DND-41 (cell line): ENCODE measurements at regions not wholly inside any gene's neighbourhood (a gene's known extent, or its start where the extent isn't known, plus 50 kb on each side); places are given as distances from the start of the nearest gene placed in this dataset.

Experiments
- ATAC-seq: fragments of 200-7000 bp; cut with Tn5 transposase; 3 replicates; pipeline ENCODE4 v1.9.1; 2021; ENCODE audit warnings: low read depth; ENCODE audit not compliant: insufficient read depth
- DNase-seq: peaks from one replicate; pipeline ENCODE4 v3.0.0-alpha.2; 2020
- H2AFZ ChIP-seq: 2 replicates; pipeline ENCODE4 v1.6.0; 2012; ENCODE audit warnings: low read depth, low read length
- H3K27ac ChIP-seq: 2 replicates; pipeline ENCODE4 v1.5.1; 2012; ENCODE audit warnings: low read length, inconsistent platforms
- H3K27me3 ChIP-seq: fragments of 200-600 bp; sonication (generic); 2 replicates; pipeline ENCODE4 v1.6.0; 2012; ENCODE audit warnings: low read length, mild to moderate bottlenecking, inconsistent platforms; ENCODE audit not compliant: insufficient read depth, poor library complexity
- H3K36me3 ChIP-seq: 2 replicates; pipeline ENCODE4 v1.5.1; 2012; ENCODE audit warnings: low read length, inconsistent platforms; ENCODE audit not compliant: insufficient read depth
- H3K4me1 ChIP-seq: 2 replicates; pipeline ENCODE4 v1.5.1; 2012; ENCODE audit warnings: mild to moderate bottlenecking, low read length; ENCODE audit not compliant: insufficient read depth
- H3K4me2 ChIP-seq: 2 replicates; pipeline ENCODE4 v1.6.0; 2012; ENCODE audit warnings: mild to moderate bottlenecking, moderate library complexity, low read length, inconsistent platforms; ENCODE audit not compliant: insufficient read depth
- H3K4me3 ChIP-seq, 2 experiments: fragments of 200-600 bp in 1 of 2; shearing (Covaris generic) in 1 of 2; 2 replicates each; pipeline ENCODE4 v1.5.1; 2012 to 2016; ENCODE audit warnings: inconsistent platforms in 2 of 2, low read length in 2 of 2, mild to moderate bottlenecking in 2 of 2, low read depth in 1 of 2, moderate library complexity in 1 of 2
- H3K79me2 ChIP-seq: 2 replicates; pipeline ENCODE4 v1.6.0; 2012; ENCODE audit warnings: low read length, inconsistent platforms; ENCODE audit not compliant: insufficient read depth
- H3K9ac ChIP-seq: 2 replicates; pipeline ENCODE4 v1.6.0; 2012; ENCODE audit warnings: low read depth, mild to moderate bottlenecking, inconsistent platforms, low read length, moderate library complexity
- H3K9me3 ChIP-seq: 2 replicates; pipeline ENCODE4 v1.5.1; 2012; ENCODE audit warnings: low read length, moderate library complexity, mild to moderate bottlenecking, inconsistent platforms; ENCODE audit not compliant: insufficient read depth, severe bottlenecking
- H4K20me1 ChIP-seq: 2 replicates; pipeline ENCODE4 v1.6.0; 2012; ENCODE audit warnings: low read length; ENCODE audit not compliant: insufficient read depth
- EZH2 ChIP-seq: IDR thresholded peaks from 3 replicates; pipeline ENCODE4 v1.6.1; 2012; ENCODE audit warnings: borderline replicate concordance, low read depth, mild to moderate bottlenecking, moderate library complexity, low read length, inconsistent platforms; ENCODE audit not compliant: severe bottlenecking
- TF ChIP-seq, protein P1 (sequence below): IDR thresholded peaks from 2 replicates; pipeline ENCODE4 v1.5.1; 2012; ENCODE audit warnings: borderline replicate concordance, low read length, moderate library complexity, mild to moderate bottlenecking; ENCODE audit not compliant: poor library complexity, severe bottlenecking; ENCODE audit errors: extremely low read depth

DNA sequence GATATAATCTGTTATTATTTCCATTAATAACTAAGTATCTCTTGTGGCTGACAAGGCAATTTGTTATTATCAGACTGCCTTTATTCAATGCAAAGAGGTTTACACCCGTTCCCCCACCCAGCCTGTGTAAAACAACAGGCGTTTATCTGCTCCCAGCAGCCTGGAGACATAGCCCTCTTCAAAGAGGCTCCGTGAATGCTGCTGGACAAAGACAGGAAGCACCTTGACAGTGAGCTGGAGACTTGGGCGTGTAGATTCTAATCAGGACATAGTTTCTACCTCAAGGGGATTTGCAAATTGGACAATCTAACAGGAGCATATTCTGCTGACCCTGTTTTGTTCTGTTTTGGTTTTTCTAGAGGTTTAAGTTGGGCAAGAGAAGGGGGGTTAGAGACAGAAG lies 733.0 kb upstream of the KIRREL3 start:
- peak overlapping the region; percentile 28; the same call in 1 of the 2 replicates for H3K4me2 ChIP-seq

DNA sequence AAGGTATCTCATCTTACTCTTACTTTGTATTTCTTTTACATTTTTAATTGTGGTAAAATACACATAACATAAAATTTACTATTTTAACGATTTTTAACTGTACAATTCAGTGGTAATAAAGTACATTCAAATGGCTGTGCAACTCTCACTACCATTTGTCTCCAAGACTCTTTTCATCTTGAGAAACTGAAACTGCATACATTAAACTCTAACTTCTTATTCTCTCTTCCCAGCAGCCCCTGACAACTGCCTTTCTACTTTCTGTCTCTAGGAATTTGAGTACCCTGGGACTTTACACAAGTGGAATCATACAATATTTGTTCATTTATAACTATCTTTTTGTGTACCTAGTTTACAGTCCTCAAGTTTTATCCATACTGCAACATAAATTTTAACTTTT lies 725.8 kb upstream of the KIRREL3 start:
- Histone ChIP-seq H2AFZ (no peak overlapping the region), H4K20me1 (no peaks in the 10 kb centered on the region), H3K27me3 (no peaks in the 10 kb centered on the region), H3K9me3 (no peaks in the 10 kb centered on the region), H3K4me2 (no peak overlapping the region), H3K36me3 (no peaks in the 10 kb centered on the region), H3K4me3 (no peak overlapping the region), H3K27ac (no peak overlapping the region), H3K9ac (no peak overlapping the region), H3K79me2 (no peaks in the 10 kb centered on the region), H3K4me1 (peaks cover 11% of the 10 kb centered on the region; the same call in 1 of the 2 replicates)
- ATAC-seq (no peak), DNase-seq (no peak)
- no peak for TF ChIP-seq EZH2
- TF ChIP-seq, protein P1, sequence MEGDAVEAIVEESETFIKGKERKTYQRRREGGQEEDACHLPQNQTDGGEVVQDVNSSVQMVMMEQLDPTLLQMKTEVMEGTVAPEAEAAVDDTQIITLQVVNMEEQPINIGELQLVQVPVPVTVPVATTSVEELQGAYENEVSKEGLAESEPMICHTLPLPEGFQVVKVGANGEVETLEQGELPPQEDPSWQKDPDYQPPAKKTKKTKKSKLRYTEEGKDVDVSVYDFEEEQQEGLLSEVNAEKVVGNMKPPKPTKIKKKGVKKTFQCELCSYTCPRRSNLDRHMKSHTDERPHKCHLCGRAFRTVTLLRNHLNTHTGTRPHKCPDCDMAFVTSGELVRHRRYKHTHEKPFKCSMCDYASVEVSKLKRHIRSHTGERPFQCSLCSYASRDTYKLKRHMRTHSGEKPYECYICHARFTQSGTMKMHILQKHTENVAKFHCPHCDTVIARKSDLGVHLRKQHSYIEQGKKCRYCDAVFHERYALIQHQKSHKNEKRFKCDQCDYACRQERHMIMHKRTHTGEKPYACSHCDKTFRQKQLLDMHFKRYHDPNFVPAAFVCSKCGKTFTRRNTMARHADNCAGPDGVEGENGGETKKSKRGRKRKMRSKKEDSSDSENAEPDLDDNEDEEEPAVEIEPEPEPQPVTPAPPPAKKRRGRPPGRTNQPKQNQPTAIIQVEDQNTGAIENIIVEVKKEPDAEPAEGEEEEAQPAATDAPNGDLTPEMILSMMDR = no peak

More for the DNA sequence above, 733.0 kb upstream of the KIRREL3 start:
- Histone ChIP-seq H2AFZ (no peak overlapping the region), H3K27me3 (no peaks in the 10 kb centered on the region), H3K9me3 (no peaks in the 10 kb centered on the region), H3K9ac (no peak overlapping the region), H3K4me3 (no peak overlapping the region), H3K79me2 (no peaks in the 10 kb centered on the region), H4K20me1 (no peaks in the 10 kb centered on the region), H3K36me3 (no peaks in the 10 kb centered on the region), H3K4me1 (peaks cover 11% of the 10 kb centered on the region; the same call in 1 of the 2 replicates), H3K27ac (no peak overlapping the region)
- DNase-seq = peak; percentile 32
- TF ChIP-seq, protein P1 = no peak
- TF ChIP-seq EZH2 = no peak
- ATAC-seq = peak; percentile 88

DNA sequence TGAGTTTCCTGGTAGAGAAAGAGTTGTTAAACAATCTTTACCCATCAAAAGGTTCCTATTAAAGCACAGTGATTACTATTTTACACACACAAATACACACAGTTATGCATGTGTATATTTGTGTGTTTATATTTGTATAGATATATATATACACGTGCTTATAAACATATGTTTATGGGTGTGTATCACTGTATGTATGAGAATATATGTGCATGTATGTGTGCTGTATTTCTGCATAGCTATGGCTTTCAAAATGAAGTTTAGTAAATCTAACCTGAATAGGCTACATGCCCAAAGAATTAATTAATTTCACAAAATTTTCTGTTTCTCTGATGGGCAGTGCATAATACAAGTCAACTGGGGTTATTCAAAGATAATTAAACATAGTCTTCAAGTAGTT lies 723.1 kb upstream of the KIRREL3 start:
- TF ChIP-seq EZH2 = no peak
- TF ChIP-seq, protein P1 = no peak
- Histone ChIP-seq H3K4me2 (no peak overlapping the region), H2AFZ (no peak overlapping the region), H3K36me3 (no peaks in the 10 kb centered on the region), H3K4me1 (peaks cover 11% of the 10 kb centered on the region; the same call in 1 of the 2 replicates), H3K27ac (no peak overlapping the region), H3K27me3 (no peaks in the 10 kb centered on the region), H3K79me2 (no peaks in the 10 kb centered on the region), H3K9ac (no peak overlapping the region), H3K9me3 (no peaks in the 10 kb centered on the region), H4K20me1 (no peaks in the 10 kb centered on the region), H3K4me3 (no peak overlapping the region)
- DNase-seq = no peak
- ATAC-seq = no peak

DNA sequence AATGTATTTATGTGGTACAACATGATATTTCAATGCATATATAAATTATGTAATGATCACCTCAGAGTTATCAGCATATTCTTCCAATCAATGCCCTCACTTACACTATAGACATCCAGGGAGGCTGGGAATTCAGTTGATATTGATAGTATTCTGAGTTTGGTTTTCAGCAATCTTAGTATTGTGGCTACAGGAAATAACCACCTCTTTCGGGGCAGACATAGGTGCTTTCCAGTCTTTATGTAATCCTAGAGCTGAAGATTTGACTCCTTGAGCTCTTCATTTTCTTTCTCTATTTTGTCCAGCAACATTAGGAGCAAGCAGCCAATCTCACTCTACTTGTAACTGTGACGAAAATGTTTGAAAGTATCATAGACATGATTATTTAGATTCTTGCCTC lies 712.7 kb upstream of the KIRREL3 start:
- no peaks in the 10 kb centered on the region for H3K27me3 ChIP-seq
- H3K4me2 ChIP-seq = no peak overlapping the region
- no peaks in the 10 kb centered on the region for H3K9me3 ChIP-seq
- no peak overlapping the region for H2AFZ ChIP-seq
- ATAC-seq = no peak
- no peak overlapping the region for H3K4me3 ChIP-seq
- TF ChIP-seq EZH2 = no peak
- TF ChIP-seq, protein P1 = no peak
- DNase-seq = no peak
- no peaks in the 10 kb centered on the region for H3K4me1 ChIP-seq
- H4K20me1 ChIP-seq = no peaks in the 10 kb centered on the region
- no peak overlapping the region for H3K9ac ChIP-seq
- no peaks in the 10 kb centered on the region for H3K36me3 ChIP-seq
- no peaks in the 10 kb centered on the region for H3K79me2 ChIP-seq
- no peak overlapping the region for H3K27ac ChIP-seq
